CD14-positive monocyte (primary cell): ENCODE measurements at regions not wholly inside any gene's neighbourhood (a gene's known extent, or its start where the extent isn't known, plus 50 kb on each side); places are given as distances from the start of the nearest gene placed in this dataset.

Experiments
- DNase-seq, 3 donors: peaks; one replicate each; pipeline ENCODE4 v3.0.0-alpha.2; 2011 to 2022
- H2AFZ ChIP-seq: 2 replicates; pipeline ENCODE4 v1.6.0; 2012; ENCODE audit warnings: mild to moderate bottlenecking, low read depth, low read length, inconsistent platforms; ENCODE audit not compliant: insufficient read depth, poor library complexity, severe bottlenecking
- H3K27ac ChIP-seq, 2 donors: 1 replicate in 1 of 2; 2 replicates in 1 of 2; pipeline ENCODE4 v1.5.1; 2012 to 2013; ENCODE audit warnings: low read length in 2 of 2, control low read depth in 1 of 2, inconsistent platforms in 1 of 2, low read depth in 1 of 2, mild to moderate bottlenecking in 1 of 2
- H3K27me3 ChIP-seq, 2 donors: one replicate each; pipeline versions ENCODE4 v1.6.0 to v1.6.1; 2011 to 2013; ENCODE audit warnings: low read length in 2 of 2; ENCODE audit not compliant: control insufficient read depth in 2 of 2, insufficient read depth in 2 of 2
- H3K36me3 ChIP-seq, 2 donors: replicated peaks in 1 of 2; 1 replicate in 1 of 2; 2 replicates in 1 of 2; pipeline versions ENCODE4 v1.5.1 to v1.6.1; 2012 to 2013; ENCODE audit warnings: low read length in 2 of 2, control low read depth in 1 of 2, inconsistent platforms in 1 of 2, mild to moderate bottlenecking in 1 of 2; ENCODE audit not compliant: insufficient read depth in 2 of 2, control insufficient read depth in 1 of 2
- H3K4me1 ChIP-seq, 2 donors: 1 replicate in 1 of 2; 2 replicates in 1 of 2; pipeline versions ENCODE4 v1.5.1 to v1.6.1; 2012 to 2013; ENCODE audit warnings: low read length in 2 of 2, control low read depth in 1 of 2, inconsistent platforms in 1 of 2, mild to moderate bottlenecking in 1 of 2, moderate library complexity in 1 of 2; ENCODE audit not compliant: insufficient read depth in 2 of 2, control insufficient read depth in 1 of 2
- H3K4me2 ChIP-seq: replicated peaks from 2 replicates; pipeline ENCODE3; 2012; ENCODE audit warnings: low read length, moderate library complexity, mild to moderate bottlenecking; ENCODE audit not compliant: poor library complexity, severe bottlenecking; ENCODE audit errors: extremely low read depth
- H3K4me3 ChIP-seq, 3 experiments: fragments of 200-600 bp in 1 of 3; sonication (generic) in 1 of 3; replicated peaks in 1 of 3; 1 replicate in 2 of 3; 2 replicates in 1 of 3; pipeline ENCODE4 v1.5.1; 2011 to 2013; ENCODE audit warnings: low read length in 3 of 3, mild to moderate bottlenecking in 3 of 3, control low read depth in 2 of 3, low read depth in 2 of 3, inconsistent platforms in 1 of 3, moderate library complexity in 1 of 3
- H3K79me2 ChIP-seq: 2 replicates; pipeline ENCODE4 v1.6.0; 2012; ENCODE audit warnings: mild to moderate bottlenecking, control low read depth, inconsistent platforms, low read length, moderate library complexity; ENCODE audit not compliant: insufficient read depth
- H3K9ac ChIP-seq: 2 replicates; pipeline ENCODE4 v1.6.0; 2017; ENCODE audit warnings: low read length, mild to moderate bottlenecking; ENCODE audit not compliant: insufficient read depth, poor library complexity, severe bottlenecking
- H3K9me3 ChIP-seq, 2 donors: replicated peaks in 1 of 2; 1 replicate in 1 of 2; 2 replicates in 1 of 2; pipeline versions ENCODE4 v1.5.1 to v1.6.1; 2012 to 2013; ENCODE audit warnings: low read length in 2 of 2, control low read depth in 1 of 2; ENCODE audit not compliant: control insufficient read depth in 1 of 2, insufficient read depth in 1 of 2
- H4K20me1 ChIP-seq: 2 replicates; pipeline ENCODE4 v1.6.0; 2012; ENCODE audit warnings: mild to moderate bottlenecking, low read length, control low read depth, moderate library complexity; ENCODE audit not compliant: insufficient read depth
- H3K27ac Mint-ChIP-seq, 7 donors: one replicate each; pipeline ENCODE4 v1.8.0; 2020; ENCODE audit warnings: mild to moderate bottlenecking in 7 of 7, mixed read lengths in 7 of 7, moderate library complexity in 6 of 7, inconsistent platforms in 2 of 7
- H3K27me3 Mint-ChIP-seq, 3 donors: one replicate each; pipeline ENCODE4 v1.8.0; 2021 to 2022; ENCODE audit warnings: low read depth in 3 of 3, mild to moderate bottlenecking in 3 of 3, mixed read lengths in 3 of 3, moderate library complexity in 3 of 3, inconsistent platforms in 1 of 3
- H3K36me3 Mint-ChIP-seq, 2 donors: one replicate each; pipeline ENCODE4 v1.8.0; 2020; ENCODE audit warnings: mixed read lengths in 2 of 2, inconsistent platforms in 1 of 2, mild to moderate bottlenecking in 1 of 2
- H3K4me1 Mint-ChIP-seq: one replicate; pipeline ENCODE4 v1.8.0; 2020; ENCODE audit warnings: mild to moderate bottlenecking, mixed read lengths
- H3K4me3 Mint-ChIP-seq, 2 donors: one replicate each; pipeline ENCODE4 v1.8.0; 2020; ENCODE audit warnings: mild to moderate bottlenecking in 2 of 2, mixed read lengths in 2 of 2, moderate library complexity in 1 of 2
- H3K9me3 Mint-ChIP-seq, 7 donors: one replicate each; pipeline ENCODE4 v1.8.0; 2020 to 2022; ENCODE audit warnings: mixed read lengths in 7 of 7, mild to moderate bottlenecking in 6 of 7, moderate library complexity in 6 of 7, inconsistent platforms in 2 of 7
- WGBS: methylation state at CpG from one replicate; pipeline ENCODE4 v1.1.5; 2013; ENCODE audit warnings: missing lambda C conversion rate; ENCODE audit not compliant: insufficient coverage; 5-methylcytosine and 5-hydroxymethylcytosine counted together
- intact Hi-C, 2 donors: fragments of 100-400 bp; cut with micrococcal nuclease; formaldehyde crosslinking; loops; one replicate each; pipeline versions ENCODE4 v1.15.0 to v1.15.1; 2023
- TF ChIP-seq, protein P1 (sequence below): fragments of 200-600 bp; IDR thresholded peaks from one replicate; pipeline ENCODE4 v1.8.0; 2022; ENCODE audit warnings: antibody characterized with exemption, mild to moderate bottlenecking

DNA sequence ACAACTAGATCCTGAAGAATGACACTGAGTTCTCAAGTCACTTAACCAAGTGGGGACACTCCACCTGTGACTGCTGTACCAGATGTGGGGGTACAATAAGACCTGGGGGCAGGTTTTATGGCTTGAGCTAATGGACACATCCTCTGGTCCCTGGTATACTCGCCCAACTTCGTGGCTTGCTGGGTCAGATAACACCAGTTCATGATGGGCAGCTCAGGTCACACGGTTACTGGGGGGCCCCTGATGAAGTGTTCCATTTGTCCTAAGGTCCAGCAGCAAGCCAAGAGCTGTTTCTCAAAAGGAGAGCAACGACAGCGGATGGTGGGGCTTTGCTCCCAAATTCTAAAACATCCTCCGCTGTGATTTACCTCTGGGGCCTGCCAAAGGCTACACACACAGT, 1368.4 kb downstream of the BRD1 start:
- Mint-ChIP-seq H3K27me3 (peaks cover 0 to 5% (median 1%) of the 10 kb centered on the region in 3 donors), H3K9me3 (no peaks in the 10 kb centered on the region), H3K4me3 (no peak overlapping the region), H3K36me3 (no peaks in the 10 kb centered on the region), H3K27ac (no peak overlapping the region), H3K4me1 (no peaks in the 10 kb centered on the region)
- Histone ChIP-seq H2AFZ (no peak overlapping the region), H3K79me2 (no peaks in the 10 kb centered on the region), H3K9me3 (no peaks in the 10 kb centered on the region), H3K4me2 (no peak overlapping the region), H3K4me3 (no peak overlapping the region), H3K27ac (no peak overlapping the region), H3K36me3 (no peaks in the 10 kb centered on the region), H3K9ac (no peak overlapping the region), H3K27me3 (no peaks in the 10 kb centered on the region), H3K4me1 (no peaks in the 10 kb centered on the region), H4K20me1 (no peaks in the 10 kb centered on the region)
- WGBS = 81% methylated on average over 6 of the region's 6 CpGs
- no peak for DNase-seq
- intact Hi-C loops = no loop called here
- TF ChIP-seq, protein P1, sequence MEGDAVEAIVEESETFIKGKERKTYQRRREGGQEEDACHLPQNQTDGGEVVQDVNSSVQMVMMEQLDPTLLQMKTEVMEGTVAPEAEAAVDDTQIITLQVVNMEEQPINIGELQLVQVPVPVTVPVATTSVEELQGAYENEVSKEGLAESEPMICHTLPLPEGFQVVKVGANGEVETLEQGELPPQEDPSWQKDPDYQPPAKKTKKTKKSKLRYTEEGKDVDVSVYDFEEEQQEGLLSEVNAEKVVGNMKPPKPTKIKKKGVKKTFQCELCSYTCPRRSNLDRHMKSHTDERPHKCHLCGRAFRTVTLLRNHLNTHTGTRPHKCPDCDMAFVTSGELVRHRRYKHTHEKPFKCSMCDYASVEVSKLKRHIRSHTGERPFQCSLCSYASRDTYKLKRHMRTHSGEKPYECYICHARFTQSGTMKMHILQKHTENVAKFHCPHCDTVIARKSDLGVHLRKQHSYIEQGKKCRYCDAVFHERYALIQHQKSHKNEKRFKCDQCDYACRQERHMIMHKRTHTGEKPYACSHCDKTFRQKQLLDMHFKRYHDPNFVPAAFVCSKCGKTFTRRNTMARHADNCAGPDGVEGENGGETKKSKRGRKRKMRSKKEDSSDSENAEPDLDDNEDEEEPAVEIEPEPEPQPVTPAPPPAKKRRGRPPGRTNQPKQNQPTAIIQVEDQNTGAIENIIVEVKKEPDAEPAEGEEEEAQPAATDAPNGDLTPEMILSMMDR = no peak

DNA sequence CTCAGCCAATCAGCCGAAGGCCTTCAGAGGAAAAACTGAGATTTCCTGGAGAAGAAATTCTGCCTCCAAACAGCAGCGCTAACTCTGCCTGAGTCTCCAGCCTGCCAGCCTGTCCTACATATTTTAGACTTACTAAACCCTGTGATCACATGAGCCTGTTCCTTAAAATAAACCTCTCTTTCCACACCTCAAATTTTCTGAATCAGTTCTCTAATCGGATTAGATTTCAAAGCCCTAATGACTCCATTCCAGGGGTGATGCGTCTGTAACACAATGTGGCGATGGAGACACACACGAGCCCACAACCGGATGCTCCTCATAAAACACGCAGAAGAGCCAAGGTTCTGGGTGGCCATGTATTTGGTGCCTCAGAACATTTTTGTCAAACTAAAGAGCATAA, 1371.2 kb downstream of the BRD1 start:
- H3K4me1 ChIP-seq = no peaks in the 10 kb centered on the region
- H3K9me3 ChIP-seq = no peaks in the 10 kb centered on the region
- H3K4me1 Mint-ChIP-seq = no peaks in the 10 kb centered on the region
- H3K27me3 Mint-ChIP-seq = peaks cover 0 to 6% (median 6%) of the 10 kb centered on the region in 3 donors
- no peak overlapping the region for H3K4me3 ChIP-seq
- no peak overlapping the region for H2AFZ ChIP-seq
- intact Hi-C loops = no loop called here
- no peaks in the 10 kb centered on the region for H3K79me2 ChIP-seq
- no peaks in the 10 kb centered on the region for H3K36me3 ChIP-seq
- no peak for DNase-seq
- TF ChIP-seq, protein P1 = no peak
- no peak overlapping the region for H3K27ac ChIP-seq
- no peak overlapping the region for H3K9ac ChIP-seq
- no peak overlapping the region for H3K27ac Mint-ChIP-seq
- 90% methylated on average over 7 of the region's 8 CpGs for WGBS
- H3K9me3 Mint-ChIP-seq = no peaks in the 10 kb centered on the region
- H3K4me3 Mint-ChIP-seq = no peak overlapping the region
- H3K4me2 ChIP-seq = no peak overlapping the region
- no peaks in the 10 kb centered on the region for H4K20me1 ChIP-seq
- no peaks in the 10 kb centered on the region for H3K27me3 ChIP-seq
- H3K36me3 Mint-ChIP-seq = no peaks in the 10 kb centered on the region
